IMR-90 (cell line): ENCODE measurements at regions not wholly inside any gene's neighbourhood (a gene's known extent, or its start where the extent isn't known, plus 50 kb on each side); places are given as distances from the start of the nearest gene placed in this dataset.

Source experiments
- ATAC-seq: fragments of 200-7000 bp; cut with Tn5 transposase; 2 replicates; pipeline ENCODE4 v1.9.1; 2020; ENCODE audit warnings: low read depth, mild to moderate bottlenecking, moderate library complexity
- BruUV-seq: library from RNA; stranded (reverse); fragments of 400-500 nt; replicated peaks from 2 replicates; lab custom pipeline; 2021; lab: Mats Ljungman, UMichigan
- CTCF ChIA-PET: fragments of 300-600 bp; formaldehyde crosslinking; extraction: SDS; loops from one replicate; lab custom pipeline; 2021; ENCODE audit warnings: antibody characterized with exemption; lab: Yijun Ruan, JAX
- POLR2A ChIA-PET: fragments of 300-600 bp; sonication (Branson Sonifier 250); formaldehyde crosslinking; loops from one replicate; lab custom pipeline; 2022; ENCODE audit warnings: antibody characterized with exemption; ENCODE audit not compliant: unreplicated experiment; lab: Charles Lee
- DNase-seq: peaks from one replicate; pipeline ENCODE4 v3.0.0; 2013
- H2AFZ ChIP-seq: replicated peaks from 2 replicates; pipeline ENCODE3; 2013; ENCODE audit warnings: low read length, mild to moderate bottlenecking; ENCODE audit not compliant: poor library complexity
- H2AK5ac ChIP-seq: 2 replicates; pipeline ENCODE4 v1.6.1; 2013; ENCODE audit warnings: low read depth, low read length, inconsistent platforms
- H2AK9ac ChIP-seq: replicated peaks from 2 replicates; pipeline ENCODE3; 2013; ENCODE audit warnings: mild to moderate bottlenecking, low read depth, low read length, moderate library complexity; ENCODE audit not compliant: poor library complexity
- H2BK120ac ChIP-seq: 2 replicates; pipeline ENCODE4 v1.6.1; 2013; ENCODE audit warnings: low read depth, low read length, inconsistent platforms
- H2BK15ac ChIP-seq: 3 replicates; pipeline ENCODE4 v1.6.1; 2013; ENCODE audit warnings: low read depth, low read length, inconsistent platforms
- H2BK20ac ChIP-seq: 2 replicates; pipeline ENCODE4 v1.6.1; 2013; ENCODE audit warnings: low read depth, mild to moderate bottlenecking, inconsistent platforms, low read length, moderate library complexity
- H2BK5ac ChIP-seq: 2 replicates; pipeline ENCODE4 v1.6.1; 2013; ENCODE audit warnings: mild to moderate bottlenecking, low read depth, low read length, inconsistent platforms; ENCODE audit not compliant: poor library complexity, severe bottlenecking
- H3K14ac ChIP-seq: replicated peaks from 2 replicates; pipeline ENCODE4 v1.6.1; 2013; ENCODE audit warnings: low read depth, low read length, inconsistent platforms
- H3K18ac ChIP-seq: 2 replicates; pipeline ENCODE4 v1.6.1; 2013; ENCODE audit warnings: low read depth, low read length, control low read depth
- H3K23ac ChIP-seq: 2 replicates; pipeline ENCODE4 v1.6.1; 2013; ENCODE audit warnings: low read depth, low read length, inconsistent platforms
- H3K27ac ChIP-seq: 2 replicates; pipeline ENCODE4 v1.5.1; 2013; ENCODE audit warnings: mild to moderate bottlenecking, control low read depth, low read length; ENCODE audit not compliant: insufficient read depth
- H3K27me3 ChIP-seq: 2 replicates; pipeline ENCODE4 v1.6.1; 2013; ENCODE audit warnings: low read length; ENCODE audit not compliant: control insufficient read depth, insufficient read depth
- H3K36me3 ChIP-seq: 2 replicates; pipeline ENCODE4 v1.6.1; 2013; ENCODE audit warnings: low read length, mixed read lengths; ENCODE audit not compliant: control insufficient read depth, insufficient read depth
- H3K4ac ChIP-seq: 2 replicates; pipeline ENCODE4 v1.6.1; 2013; ENCODE audit warnings: low read depth, low read length, inconsistent platforms
- H3K4me1 ChIP-seq: 2 replicates; pipeline ENCODE4 v1.6.1; 2013; ENCODE audit warnings: low read length, mixed read lengths; ENCODE audit not compliant: control insufficient read depth, insufficient read depth
- H3K4me2 ChIP-seq: 2 replicates; pipeline ENCODE4 v1.6.1; 2013; ENCODE audit warnings: low read depth, mild to moderate bottlenecking, control low read depth, low read length, moderate library complexity
- H3K4me3 ChIP-seq: 2 replicates; pipeline ENCODE4 v1.5.1; 2013; ENCODE audit warnings: low read depth, mild to moderate bottlenecking, control low read depth, low read length, moderate library complexity; ENCODE audit not compliant: insufficient read depth
- H3K56ac ChIP-seq: 2 replicates; pipeline ENCODE4 v1.6.1; 2013; ENCODE audit warnings: low read length, inconsistent platforms; ENCODE audit not compliant: insufficient read depth; ENCODE audit errors: extremely low read depth
- H3K79me1 ChIP-seq, 2 experiments: 2 replicates each; pipeline ENCODE4 v1.6.1; 2013; ENCODE audit warnings: low read length in 2 of 2, inconsistent platforms in 1 of 2, low read depth in 1 of 2
- H3K9ac ChIP-seq: 2 replicates; pipeline ENCODE4 v1.6.1; 2013; ENCODE audit warnings: low read depth, low read length, control low read depth
- H3K9me1 ChIP-seq: 2 replicates; pipeline ENCODE4 v1.6.1; 2013; ENCODE audit warnings: low read length, inconsistent platforms; ENCODE audit not compliant: insufficient read depth
- H3K9me3 ChIP-seq: 2 replicates; pipeline ENCODE4 v1.6.1; 2013; ENCODE audit warnings: low read length; ENCODE audit not compliant: control insufficient read depth, insufficient read depth
- H4K20me1 ChIP-seq: 2 replicates; pipeline ENCODE4 v1.6.1; 2013; ENCODE audit warnings: low read length, inconsistent platforms; ENCODE audit not compliant: insufficient read depth
- H4K5ac ChIP-seq: 2 replicates; pipeline ENCODE4 v1.6.1; 2013; ENCODE audit warnings: mild to moderate bottlenecking, low read depth, low read length, control low read depth
- H4K8ac ChIP-seq, 2 experiments: 2 replicates each; pipeline ENCODE4 v1.6.1; 2013; ENCODE audit warnings: low read depth in 2 of 2, low read length in 2 of 2, control low read depth in 1 of 2, inconsistent platforms in 1 of 2
- H4K91ac ChIP-seq: 2 replicates; pipeline ENCODE4 v1.6.1; 2013; ENCODE audit warnings: low read depth, low read length, inconsistent platforms; ENCODE audit not compliant: insufficient read depth
- BHLHE40 ChIP-seq: fragments of 150-350 bp; IDR thresholded peaks from 2 replicates; pipeline ENCODE4 v1.6.1; 2016; ENCODE audit warnings: mild to moderate bottlenecking, low read depth, low read length
- CEBPB ChIP-seq: IDR thresholded peaks from 2 replicates; pipeline ENCODE4 v1.6.1; 2012; ENCODE audit warnings: low read depth, low read length, improper control_type of control experiment
- FOS ChIP-seq: fragments of 150-350 bp; IDR thresholded peaks from 2 replicates; pipeline ENCODE4 v1.6.1; 2016; ENCODE audit warnings: low read depth, low read length
- MAFK ChIP-seq: IDR thresholded peaks from 2 replicates; pipeline ENCODE4 v1.6.1; 2012; ENCODE audit warnings: low read depth, low read length, improper control_type of control experiment
- MAZ ChIP-seq: IDR thresholded peaks from 2 replicates; pipeline ENCODE4 v1.6.1; 2012; ENCODE audit warnings: low read depth, mild to moderate bottlenecking, low read length, improper control_type of control experiment, moderate library complexity, borderline replicate concordance
- NFE2L2 ChIP-seq: fragments of 150-350 bp; IDR thresholded peaks from 2 replicates; pipeline ENCODE4 v1.6.1; 2016; ENCODE audit warnings: low read depth, mild to moderate bottlenecking, low read length
- POLR2A ChIP-seq: IDR thresholded peaks from 2 replicates; pipeline ENCODE4 v1.6.1; 2012; ENCODE audit warnings: mild to moderate bottlenecking, low read depth, low read length
- RCOR1 ChIP-seq: IDR thresholded peaks from 2 replicates; pipeline ENCODE4 v1.6.1; 2012; ENCODE audit warnings: mild to moderate bottlenecking, low read length, improper control_type of control experiment; ENCODE audit not compliant: insufficient replicate concordance
- RFX5 ChIP-seq: IDR thresholded peaks from 2 replicates; pipeline ENCODE4 v1.8.0; 2012; ENCODE audit warnings: low read depth, mild to moderate bottlenecking, low read length, moderate library complexity
- SMC3 ChIP-seq: fragments of 150-350 bp; IDR thresholded peaks from 2 replicates; pipeline ENCODE4 v1.6.1; 2016; ENCODE audit warnings: low read depth, mild to moderate bottlenecking, antibody characterized with exemption, low read length, moderate library complexity
- WGBS, 2 experiments: methylation state at CpG; one replicate each; pipeline versions ENCODE4 v1.1.5 to v1.1.7; 2013; ENCODE audit warnings: missing lambda C conversion rate in 2 of 2; ENCODE audit not compliant: insufficient read length in 1 of 2; ENCODE audit errors: extremely low coverage in 2 of 2; 5-methylcytosine and 5-hydroxymethylcytosine counted together
- dilution Hi-C: fragments of 300-500 bp; cut with HindIII; formaldehyde crosslinking; loops from one replicate; pipeline ENCODE4 v1.14.3; 2018; ENCODE audit warnings: low sequenced_read_pairs; ENCODE audit not compliant: unreplicated experiment
- in situ Hi-C: fragments of 300-500 bp; cut with MboI; formaldehyde crosslinking; loops from 3 replicates; pipeline ENCODE4 v1.14.3; 2019; ENCODE audit warnings: low sequenced_read_pairs, inconsistent platforms, mixed read lengths
- intact Hi-C: fragments of 100-400 bp; cut with micrococcal nuclease; formaldehyde crosslinking; loops from 2 replicates; pipeline ENCODE4 v1.10.0; 2022
- TF ChIP-seq, protein P1 (sequence below): fragments of 150-350 bp; IDR thresholded peaks from 2 replicates; pipeline ENCODE4 v1.6.1; 2017; ENCODE audit warnings: mild to moderate bottlenecking, antibody characterized with exemption, low read length, low read depth

DNA sequence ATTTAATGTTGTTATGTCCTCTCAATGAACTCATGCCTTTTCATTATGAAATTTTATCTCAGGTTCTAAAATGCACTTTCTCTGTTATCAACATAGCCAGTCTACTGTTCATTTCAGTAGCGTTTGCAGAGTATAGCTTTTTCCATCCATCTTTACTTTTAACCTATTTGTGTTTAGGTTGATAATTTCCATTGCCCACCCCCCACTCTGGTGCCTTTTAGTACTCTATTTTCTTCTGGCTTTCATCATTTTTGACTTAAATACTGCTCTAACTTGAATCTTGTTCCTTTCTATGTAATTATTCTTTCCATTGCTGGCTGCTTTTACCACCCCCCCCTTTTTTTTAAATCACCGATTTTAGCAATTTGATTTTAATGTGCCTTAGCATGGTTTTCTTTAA, 585.0 kb upstream of the LRATD1 start:
- no peak overlapping the region for H4K91ac ChIP-seq
- H3K18ac ChIP-seq: no peak overlapping the region
- no peak overlapping the region for H3K27ac ChIP-seq
- no peak overlapping the region for H4K5ac ChIP-seq
- no peak overlapping the region for H4K8ac ChIP-seq
- ChIA-PET CTCF (no interaction called here), POLR2A (no interaction called here)
- no peak overlapping the region for H2BK120ac ChIP-seq
- in situ Hi-C loops (no loop called here), dilution Hi-C loops (no loop called here), intact Hi-C loops (no loop called here)
- no peak overlapping the region for H2AFZ ChIP-seq
- no peaks in the 10 kb centered on the region for H3K4me1 ChIP-seq
- BruUV-seq: no TSS peak
- no peak overlapping the region for H3K4me2 ChIP-seq
- H3K79me1 ChIP-seq: no peaks in the 10 kb centered on the region
- H2AK5ac ChIP-seq: no peak overlapping the region
- no peak overlapping the region for H2BK15ac ChIP-seq
- H2BK5ac ChIP-seq: no peak overlapping the region
- no peak overlapping the region for H3K56ac ChIP-seq
- no peaks in the 10 kb centered on the region for H3K27me3 ChIP-seq
- H3K4ac ChIP-seq: no peak overlapping the region
- H3K14ac ChIP-seq: no peak overlapping the region
- H3K36me3 ChIP-seq: no peaks in the 10 kb centered on the region
- no peaks in the 10 kb centered on the region for H3K9me3 ChIP-seq
- H3K23ac ChIP-seq: no peak overlapping the region
- ATAC-seq (no peak), DNase-seq (no peak)
- no peak overlapping the region for H2AK9ac ChIP-seq
- H2BK20ac ChIP-seq: no peak overlapping the region
- H4K20me1 ChIP-seq: no peaks in the 10 kb centered on the region
- H3K4me3 ChIP-seq: no peak overlapping the region
- TF ChIP-seq BHLHE40 (no peak), POLR2A (no peak), CEBPB (no peak), MAZ (no peak), RFX5 (no peak), MAFK (no peak), NFE2L2 (no peak), SMC3 (no peak), FOS (no peak), RCOR1 (no peak)
- TF ChIP-seq, protein P1, sequence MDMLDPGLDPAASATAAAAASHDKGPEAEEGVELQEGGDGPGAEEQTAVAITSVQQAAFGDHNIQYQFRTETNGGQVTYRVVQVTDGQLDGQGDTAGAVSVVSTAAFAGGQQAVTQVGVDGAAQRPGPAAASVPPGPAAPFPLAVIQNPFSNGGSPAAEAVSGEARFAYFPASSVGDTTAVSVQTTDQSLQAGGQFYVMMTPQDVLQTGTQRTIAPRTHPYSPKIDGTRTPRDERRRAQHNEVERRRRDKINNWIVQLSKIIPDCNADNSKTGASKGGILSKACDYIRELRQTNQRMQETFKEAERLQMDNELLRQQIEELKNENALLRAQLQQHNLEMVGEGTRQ: no peak
- no peaks in the 10 kb centered on the region for H3K9me1 ChIP-seq
- H3K9ac ChIP-seq: no peak overlapping the region
- no CpG with 5 or more reads among the region's 2 CpGs for WGBS, 2 experiments
